ENCODE measurements at regions not wholly inside any gene's neighbourhood (a gene's known extent, or its start where the extent isn't known, plus 50 kb on each side); places are given as distances from the start of the nearest gene placed in this dataset.

GRCh38 chr12:107450541-107450940, 235.1 kb upstream of the PWP1 start:
- CTCF ChIA-PET = no interaction called here
- POLR2A ChIA-PET = no interaction called here

- ChIA-PET CTCF (no interaction called here), POLR2A (no interaction called here)
Measured at GRCh38 chr12:107451246-107451645, 234.4 kb upstream of the PWP1 start.

DNA sequence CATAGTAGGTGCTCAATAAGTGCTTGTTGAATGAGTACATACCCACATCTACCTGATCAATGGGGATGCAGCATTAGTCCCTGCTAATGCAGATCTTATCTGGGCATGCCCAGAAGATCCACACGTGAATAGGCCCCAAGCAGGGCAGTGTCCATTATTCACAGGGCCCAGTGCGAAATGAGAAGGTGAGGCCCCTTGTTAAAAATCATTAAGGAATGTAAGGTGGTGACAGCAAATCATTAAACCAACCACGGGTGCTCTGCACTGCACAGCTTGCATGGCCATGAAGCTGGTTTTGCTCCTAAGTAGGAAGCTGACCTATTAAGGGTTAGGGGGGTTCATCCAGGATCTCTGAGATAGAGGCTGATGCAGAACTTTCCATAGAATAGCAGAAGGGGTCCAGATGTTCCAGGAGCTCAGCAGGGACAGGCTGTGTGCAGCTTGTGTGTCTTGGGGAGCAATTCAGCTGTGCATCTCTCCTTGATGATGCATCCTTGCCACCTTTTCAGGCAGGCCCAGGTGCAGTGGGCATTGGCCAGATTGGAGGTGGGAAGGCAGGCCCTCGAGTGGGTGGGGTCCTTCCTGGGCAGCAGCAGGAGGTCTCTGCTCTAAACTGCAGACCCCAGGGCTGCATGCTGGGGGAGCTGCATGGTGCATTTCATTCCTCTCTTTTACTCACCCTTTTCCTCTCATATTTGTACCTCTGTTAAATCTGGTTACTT, 231.3 kb upstream of the PWP1 start:
- ChIA-PET POLR2A (no interaction called here), CTCF (no interaction called here)

DNA sequence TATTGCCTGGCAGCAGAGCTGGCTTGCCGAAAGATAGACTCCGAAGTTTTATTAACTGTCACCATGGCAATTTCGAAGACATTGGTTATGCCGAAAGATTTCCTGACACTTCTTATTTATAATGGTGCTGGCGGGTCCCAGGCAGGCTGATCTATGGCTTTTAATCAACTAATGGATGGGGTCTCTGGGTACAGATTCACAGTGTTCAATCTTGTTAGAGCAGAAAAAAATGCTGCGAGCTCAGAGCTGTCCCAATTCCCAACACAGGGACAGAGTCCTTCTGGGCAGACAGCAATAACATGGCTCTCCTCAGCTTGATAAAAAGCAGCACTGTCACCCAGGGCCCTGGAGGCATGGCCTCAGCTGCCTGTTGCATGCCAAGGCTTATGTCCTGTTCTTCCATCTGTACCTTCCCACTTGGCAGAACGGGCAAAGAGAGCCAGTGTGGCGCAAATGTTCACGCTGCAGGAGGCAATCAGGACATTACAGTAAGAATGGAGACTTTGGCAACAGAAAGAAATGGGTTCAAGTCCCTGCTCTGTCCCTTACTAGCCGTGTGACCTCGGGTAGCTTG, 228.2 kb upstream of the PWP1 start:
- POLR2A ChIA-PET = no interaction called here
- CTCF ChIA-PET = no interaction called here

DNA sequence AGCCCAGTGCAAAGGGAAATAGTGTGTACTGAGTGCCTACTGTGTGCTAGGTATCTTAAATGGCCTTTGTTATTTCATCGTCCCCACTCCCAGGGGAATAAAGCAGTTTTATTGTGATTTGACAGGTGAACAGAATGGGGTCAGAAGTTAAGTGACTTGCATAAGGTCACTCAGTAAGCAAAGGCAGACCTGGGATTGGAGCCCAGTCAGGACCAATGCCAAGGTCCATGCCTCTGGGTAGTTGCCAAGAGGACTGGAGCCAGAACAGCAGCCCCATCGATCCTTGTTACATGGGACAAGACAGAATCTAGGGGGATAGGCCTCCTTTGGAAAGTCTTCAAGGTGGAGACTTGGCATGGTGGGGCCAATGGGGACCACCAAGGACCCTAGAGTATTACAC, 227.4 kb upstream of the PWP1 start:
- CTCF ChIA-PET = no interaction called here
- POLR2A ChIA-PET = no interaction called here

DNA sequence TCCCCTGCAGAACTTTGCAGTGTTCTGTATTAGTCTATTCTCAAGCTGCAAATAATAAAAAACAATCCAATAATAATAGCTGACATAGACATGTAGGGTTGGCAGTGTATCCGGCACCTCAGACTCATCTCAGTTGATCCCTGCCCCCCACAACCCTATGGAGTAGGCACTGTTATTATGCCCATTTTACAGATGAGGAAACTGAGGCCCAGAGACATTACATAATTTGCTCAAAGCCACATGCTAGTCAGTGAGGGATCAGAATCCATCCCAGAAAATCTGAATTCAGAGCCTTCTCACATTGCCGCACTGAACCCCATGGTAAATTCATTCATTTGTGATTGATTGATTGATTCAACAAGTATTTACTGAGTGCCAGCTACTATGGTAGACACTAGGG, 226.6 kb upstream of the PWP1 start:
- POLR2A ChIA-PET = no interaction called here
- CTCF ChIA-PET = no interaction called here

DNA sequence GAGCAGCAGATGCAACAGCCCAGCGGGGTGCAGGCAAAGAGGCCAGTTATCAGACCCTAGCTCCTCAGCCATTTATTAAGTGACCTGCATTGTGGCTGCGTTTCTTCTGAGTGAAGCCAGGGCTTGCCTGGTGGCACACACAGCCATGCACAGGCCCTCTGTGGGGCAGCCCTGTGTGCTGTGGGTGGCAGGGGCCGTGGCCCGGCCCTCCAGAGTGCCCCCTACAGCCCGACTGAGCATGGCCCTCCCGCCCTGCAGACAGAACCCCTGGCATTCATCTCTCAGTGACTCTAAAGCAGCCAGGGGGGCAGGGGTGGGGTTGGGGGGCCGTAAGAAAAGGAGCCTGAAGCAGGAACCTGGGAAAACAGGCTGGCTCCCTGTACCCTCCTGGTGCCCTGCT, 226.0 kb upstream of the PWP1 start:
- CTCF ChIA-PET = interaction anchor here (0.6 kb wide), 1 partner anchor 7 kb away, joined by 3 read pairs; no protein-coding TSS in a partner anchor

GRCh38 chr12:107461222-107461975, 224.2 kb upstream of the PWP1 start:
- POLR2A ChIA-PET = no interaction called here
- CTCF ChIA-PET = no interaction called here

More for the DNA sequence above, 226.0 kb upstream of the PWP1 start:
- POLR2A ChIA-PET = no interaction called here

DNA sequence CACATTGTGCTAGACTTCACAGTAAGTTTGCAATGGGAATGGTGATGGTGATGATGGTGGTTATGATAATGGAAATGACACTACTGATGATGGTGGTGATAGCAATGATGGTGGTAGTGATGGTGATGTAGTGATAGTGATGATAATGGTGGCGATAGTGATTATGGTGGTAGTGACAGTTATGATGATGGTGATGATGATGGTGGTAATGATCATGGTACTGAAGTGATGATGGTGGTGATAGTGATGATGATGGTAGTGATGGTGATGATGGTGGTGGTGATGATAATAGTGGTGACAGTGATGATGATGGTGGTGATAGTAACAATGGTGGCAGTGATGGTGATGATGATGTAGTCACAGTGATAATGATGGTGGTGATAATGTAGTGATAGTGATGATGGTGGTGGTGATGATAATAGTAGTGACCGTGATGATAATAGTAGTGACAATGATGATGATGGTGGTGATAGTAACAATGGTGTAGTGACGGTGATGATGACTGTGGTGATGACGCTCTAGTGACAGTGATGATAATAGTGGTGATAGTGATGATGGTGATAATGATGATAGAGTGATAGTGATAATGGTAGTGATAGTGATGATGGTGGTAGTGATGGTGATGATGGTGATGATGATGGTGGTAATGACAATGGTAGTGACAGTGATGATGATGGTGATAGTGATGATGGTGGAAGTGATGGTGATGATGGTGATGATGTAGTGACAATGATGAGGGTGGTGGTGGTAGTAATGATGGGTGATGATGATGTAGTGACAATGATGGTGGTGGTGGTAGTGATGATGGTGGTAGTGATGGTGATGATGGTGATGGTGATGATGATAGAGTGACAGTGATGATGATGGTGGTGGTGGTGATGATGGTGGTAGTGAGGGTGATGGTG, 222.9 kb upstream of the PWP1 start:
- POLR2A ChIA-PET = no interaction called here
- CTCF ChIA-PET = no interaction called here

DNA sequence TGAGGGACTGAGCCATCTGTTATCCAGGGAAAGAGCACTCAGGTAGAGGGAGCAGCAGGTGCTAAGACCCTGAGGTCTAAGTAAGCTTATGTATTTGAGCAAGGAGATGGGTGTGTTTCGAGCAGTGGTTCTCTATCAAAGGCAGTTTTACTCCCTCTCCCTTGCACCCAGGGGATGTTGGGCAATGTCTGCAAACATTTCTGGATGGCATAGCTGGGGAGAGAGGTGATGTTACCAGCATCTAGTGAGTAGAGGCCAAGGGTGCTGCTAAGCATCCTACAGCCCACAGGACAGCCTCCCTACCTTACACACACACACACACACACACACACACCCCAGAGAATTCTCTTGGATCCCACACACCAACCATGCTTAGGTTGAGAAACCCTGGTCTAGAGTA, 221.0 kb upstream of the PWP1 start:
- POLR2A ChIA-PET = interaction anchor here (0.7 kb wide), 1 partner anchor 841 kb away, joined by 4 read pairs; no protein-coding TSS in a partner anchor
- CTCF ChIA-PET = no interaction called here

DNA sequence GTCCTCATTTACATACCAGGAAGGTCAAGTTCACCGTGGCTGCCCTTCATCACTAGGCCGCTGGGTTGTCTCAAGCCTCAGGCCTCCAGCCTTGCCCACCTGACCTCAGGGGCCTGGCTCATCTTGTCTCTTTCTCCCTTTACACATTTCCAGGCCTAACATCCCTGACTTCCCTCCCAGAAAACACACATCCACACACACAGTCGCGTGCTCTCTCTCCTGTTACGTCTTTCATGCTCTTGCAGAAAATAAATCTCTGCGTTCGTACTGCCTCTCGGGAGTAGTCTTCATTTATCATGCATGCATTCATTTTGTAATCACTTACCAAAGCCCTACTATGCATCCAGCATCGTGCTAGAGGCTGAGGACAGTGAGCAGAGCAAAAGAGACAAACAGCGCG, 220.0 kb upstream of the PWP1 start:
- ChIA-PET POLR2A (no interaction called here), CTCF (no interaction called here)

GRCh38 chr12:107467716-107468115, 217.9 kb upstream of the PWP1 start:
- POLR2A ChIA-PET = no interaction called here
- CTCF ChIA-PET = no interaction called here

DNA sequence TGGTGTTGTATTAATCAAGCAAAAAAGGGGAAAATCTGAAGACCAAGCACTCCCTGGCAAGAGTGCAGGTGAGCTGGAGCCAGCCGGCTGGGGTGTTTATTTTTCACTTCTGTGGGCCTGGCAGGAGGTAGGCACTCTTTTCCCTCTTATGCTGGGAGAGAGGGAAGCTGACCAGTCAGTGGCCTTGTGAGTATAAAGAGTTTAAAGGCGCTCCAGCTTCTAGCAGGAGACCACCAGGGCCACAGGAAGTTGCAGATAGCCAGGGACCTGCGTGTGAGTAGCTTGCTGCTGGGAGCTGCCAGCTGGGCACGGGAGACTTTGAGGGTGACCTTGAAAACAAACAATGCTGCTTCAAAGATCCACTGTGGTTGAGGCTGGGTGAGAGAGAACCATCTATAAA, 217.4 kb upstream of the PWP1 start:
- CTCF ChIA-PET = no interaction called here
- POLR2A ChIA-PET = no interaction called here

DNA sequence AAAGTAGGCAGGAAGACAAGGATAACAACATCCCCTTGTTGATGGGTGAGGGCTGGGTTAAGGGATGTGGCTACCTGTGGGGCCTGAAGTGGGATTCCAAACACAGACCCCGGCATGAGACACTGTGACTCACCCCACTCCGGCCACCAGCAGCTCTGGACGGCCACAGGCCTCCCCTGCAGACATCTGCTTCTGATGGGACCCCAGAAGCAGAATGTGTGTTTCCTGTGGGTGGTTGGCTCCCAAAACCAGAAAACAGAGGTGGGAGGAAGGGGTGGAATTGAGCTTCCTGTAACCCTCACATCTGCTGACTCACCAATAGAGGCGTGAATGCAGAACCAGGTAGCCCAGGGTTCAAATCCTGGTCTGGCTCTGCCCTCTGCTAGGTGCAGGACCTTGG, 216.6 kb upstream of the PWP1 start:
- CTCF ChIA-PET = no interaction called here
- POLR2A ChIA-PET = no interaction called here

- ChIA-PET POLR2A (no interaction called here), CTCF (no interaction called here)
Measured at GRCh38 chr12:107470645-107471044, 215.0 kb upstream of the PWP1 start.

DNA sequence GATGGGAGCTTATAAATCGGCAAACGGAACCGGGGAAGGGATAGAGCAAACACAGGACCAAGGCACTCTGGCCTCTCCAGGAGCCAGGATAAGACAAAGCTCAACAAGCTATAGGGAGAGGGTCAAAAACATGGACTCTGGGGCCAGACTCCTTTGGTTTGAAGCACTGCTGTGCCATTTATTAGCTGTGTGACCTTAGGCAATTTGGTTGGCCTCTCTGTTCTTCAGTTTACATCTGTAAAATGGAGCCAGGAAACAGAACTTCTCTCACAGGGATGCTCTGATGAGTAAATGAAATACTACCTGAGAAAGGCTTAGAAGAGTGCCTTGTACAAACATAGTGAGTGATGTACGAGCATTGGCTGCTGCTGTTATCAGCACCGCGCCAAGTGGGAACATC, 213.3 kb upstream of the PWP1 start:
- ChIA-PET POLR2A (no interaction called here), CTCF (no interaction called here)

- ChIA-PET POLR2A (no interaction called here), CTCF (no interaction called here)
Measured at GRCh38 chr12:107474099-107474498, 211.5 kb upstream of the PWP1 start.

GRCh38 chr12:107474639-107475539, 210.7 kb upstream of the PWP1 start:
- CTCF ChIA-PET = no interaction called here

DNA sequence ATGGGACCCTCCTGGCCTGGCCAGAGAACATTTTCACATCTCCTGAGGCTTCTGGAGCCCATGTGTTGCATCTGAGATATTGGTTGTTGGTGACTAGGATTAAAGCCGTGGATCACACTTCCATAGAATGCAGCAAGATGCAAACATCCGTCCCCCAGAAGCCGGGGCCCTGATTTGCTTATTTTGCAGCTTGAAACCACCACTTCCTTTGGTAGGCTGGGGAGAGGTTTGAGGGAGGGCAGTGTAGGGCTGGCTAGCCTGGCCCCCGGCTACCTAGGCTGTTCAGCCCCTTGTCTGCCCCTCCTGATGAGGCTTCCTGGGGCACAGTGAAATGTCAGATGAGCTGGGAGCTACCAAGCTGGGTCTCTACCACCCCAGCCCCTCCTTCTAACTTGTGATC, 209.7 kb upstream of the PWP1 start:
- ChIA-PET CTCF (no interaction called here), POLR2A (no interaction called here)

More at GRCh38 chr12:107474639-107475539, 210.7 kb upstream of the PWP1 start:
- POLR2A ChIA-PET = no interaction called here

- ChIA-PET CTCF (no interaction called here), POLR2A (no interaction called here)
Measured at GRCh38 chr12:107477018-107477417, 208.6 kb upstream of the PWP1 start.
